ENCODE measurements at regions not wholly inside any gene's neighbourhood (a gene's known extent, or its start where the extent isn't known, plus 50 kb on each side); places are given as distances from the start of the nearest gene placed in this dataset.

GRCh38 chr17:36720131-36720530 is 118.7 kb downstream of the MRM1 start:
- no peak overlapping the region for H3K4me3 ChIP-seq (ENCODE audit: low read length)
- H3K9ac ChIP-seq (ENCODE audit: low read length) = no peak overlapping the region
- H3K9me3 ChIP-seq (ENCODE audit: control insufficient read depth, low read depth, low read length) = no peaks in the 10 kb centered on the region
- no peak overlapping the region for H3K27ac ChIP-seq (ENCODE audit: low read length)
- H3K27me3 ChIP-seq (ENCODE audit: control insufficient read depth, insufficient read depth, low read length) = no peaks in the 10 kb centered on the region
- H3K36me3 ChIP-seq (ENCODE audit: control insufficient read depth, low read depth, low read length) = no peaks in the 10 kb centered on the region
- peaks cover 13% of the 10 kb centered on the region for H3K4me1 ChIP-seq (ENCODE audit: control insufficient read depth, low read depth, low read length)

- H3K27ac ChIP-seq (ENCODE audit: low read length) = no peak overlapping the region
- H3K4me3 ChIP-seq (ENCODE audit: low read length) = peak overlapping the region; percentile 56
- H3K9me3 ChIP-seq (ENCODE audit: control insufficient read depth, low read depth, low read length) = no peaks in the 10 kb centered on the region
- H3K27me3 ChIP-seq (ENCODE audit: control insufficient read depth, insufficient read depth, low read length) = peaks cover 3% of the 10 kb centered on the region
- H3K4me1 ChIP-seq (ENCODE audit: control insufficient read depth, low read depth, low read length) = peaks cover 13% of the 10 kb centered on the region
- no peaks in the 10 kb centered on the region for H3K36me3 ChIP-seq (ENCODE audit: control insufficient read depth, low read depth, low read length)
- H3K9ac ChIP-seq (ENCODE audit: low read length) = no peak overlapping the region
Measured at GRCh38 chr17:36721560-36722120, 120.3 kb downstream of the MRM1 start.

- Histone ChIP-seq H3K9me3 (ENCODE audit: control insufficient read depth, low read depth, low read length) (no peaks in the 10 kb centered on the region), H3K4me1 (ENCODE audit: control insufficient read depth, low read depth, low read length) (peaks cover 13% of the 10 kb centered on the region), H3K27me3 (ENCODE audit: control insufficient read depth, insufficient read depth, low read length) (peaks cover 8% of the 10 kb centered on the region), H3K4me3 (ENCODE audit: low read length) (peak overlapping the region; percentile 56), H3K36me3 (ENCODE audit: control insufficient read depth, low read depth, low read length) (no peaks in the 10 kb centered on the region), H3K9ac (ENCODE audit: low read length) (no peak overlapping the region), H3K27ac (ENCODE audit: low read length) (no peak overlapping the region)
Measured at GRCh38 chr17:36722121-36722902, 120.9 kb downstream of the MRM1 start.

- H3K27me3 ChIP-seq (ENCODE audit: control insufficient read depth, insufficient read depth, low read length) = peaks cover 14% of the 10 kb centered on the region
- H3K4me3 ChIP-seq (ENCODE audit: low read length) = no peak overlapping the region
- no peaks in the 10 kb centered on the region for H3K36me3 ChIP-seq (ENCODE audit: control insufficient read depth, low read depth, low read length)
- H3K9me3 ChIP-seq (ENCODE audit: control insufficient read depth, low read depth, low read length) = no peaks in the 10 kb centered on the region
- peaks cover 19% of the 10 kb centered on the region for H3K4me1 ChIP-seq (ENCODE audit: control insufficient read depth, low read depth, low read length)
- H3K9ac ChIP-seq (ENCODE audit: low read length) = no peak overlapping the region
- H3K27ac ChIP-seq (ENCODE audit: low read length) = no peak overlapping the region
Measured at GRCh38 chr17:36722903-36723263, 121.5 kb downstream of the MRM1 start.

- peaks cover 24% of the 10 kb centered on the region for H3K4me1 ChIP-seq (ENCODE audit: control insufficient read depth, low read depth, low read length)
- no peaks in the 10 kb centered on the region for H3K36me3 ChIP-seq (ENCODE audit: control insufficient read depth, low read depth, low read length)
- H3K27ac ChIP-seq (ENCODE audit: low read length) = no peak overlapping the region
- H3K9me3 ChIP-seq (ENCODE audit: control insufficient read depth, low read depth, low read length) = no peaks in the 10 kb centered on the region
- H3K27me3 ChIP-seq (ENCODE audit: control insufficient read depth, insufficient read depth, low read length) = peaks cover 19% of the 10 kb centered on the region
- no peak overlapping the region for H3K9ac ChIP-seq (ENCODE audit: low read length)
- no peak overlapping the region for H3K4me3 ChIP-seq (ENCODE audit: low read length)
Measured at GRCh38 chr17:36723459-36724025, 122.2 kb downstream of the MRM1 start.

GRCh38 chr17:36726199-36726598 is 124.8 kb downstream of the MRM1 start:
- no peak overlapping the region for H3K9ac ChIP-seq (ENCODE audit: low read length)
- H3K27me3 ChIP-seq (ENCODE audit: control insufficient read depth, insufficient read depth, low read length) = peaks cover 36% of the 10 kb centered on the region
- peaks cover 35% of the 10 kb centered on the region for H3K4me1 ChIP-seq (ENCODE audit: control insufficient read depth, low read depth, low read length)
- no peak overlapping the region for H3K27ac ChIP-seq (ENCODE audit: low read length)
- no peaks in the 10 kb centered on the region for H3K36me3 ChIP-seq (ENCODE audit: control insufficient read depth, low read depth, low read length)
- H3K4me3 ChIP-seq (ENCODE audit: low read length) = no peak overlapping the region
- H3K9me3 ChIP-seq (ENCODE audit: control insufficient read depth, low read depth, low read length) = no peaks in the 10 kb centered on the region

- Histone ChIP-seq H3K9me3 (ENCODE audit: control insufficient read depth, low read depth, low read length) (no peaks in the 10 kb centered on the region), H3K36me3 (ENCODE audit: control insufficient read depth, low read depth, low read length) (no peaks in the 10 kb centered on the region), H3K4me1 (ENCODE audit: control insufficient read depth, low read depth, low read length) (peaks cover 36% of the 10 kb centered on the region), H3K4me3 (ENCODE audit: low read length) (no peak overlapping the region), H3K27ac (ENCODE audit: low read length) (no peak overlapping the region), H3K9ac (ENCODE audit: low read length) (no peak overlapping the region), H3K27me3 (ENCODE audit: control insufficient read depth, insufficient read depth, low read length) (peaks cover 39% of the 10 kb centered on the region)
Measured at GRCh38 chr17:36727052-36727451, 125.7 kb downstream of the MRM1 start.

- Histone ChIP-seq H3K9ac (ENCODE audit: low read length) (no peak overlapping the region), H3K36me3 (ENCODE audit: control insufficient read depth, low read depth, low read length) (no peaks in the 10 kb centered on the region), H3K27me3 (ENCODE audit: control insufficient read depth, insufficient read depth, low read length) (peaks cover 39% of the 10 kb centered on the region), H3K9me3 (ENCODE audit: control insufficient read depth, low read depth, low read length) (no peaks in the 10 kb centered on the region), H3K4me3 (ENCODE audit: low read length) (no peak overlapping the region), H3K27ac (ENCODE audit: low read length) (no peak overlapping the region), H3K4me1 (ENCODE audit: control insufficient read depth, low read depth, low read length) (peaks cover 41% of the 10 kb centered on the region)
Measured at GRCh38 chr17:36727577-36727976, 126.2 kb downstream of the MRM1 start.

- Histone ChIP-seq H3K4me3 (ENCODE audit: low read length) (no peak overlapping the region), H3K27me3 (ENCODE audit: control insufficient read depth, insufficient read depth, low read length) (peaks cover 39% of the 10 kb centered on the region), H3K36me3 (ENCODE audit: control insufficient read depth, low read depth, low read length) (no peaks in the 10 kb centered on the region), H3K27ac (ENCODE audit: low read length) (no peak overlapping the region), H3K9ac (ENCODE audit: low read length) (no peak overlapping the region), H3K9me3 (ENCODE audit: control insufficient read depth, low read depth, low read length) (no peaks in the 10 kb centered on the region), H3K4me1 (ENCODE audit: control insufficient read depth, low read depth, low read length) (peaks cover 43% of the 10 kb centered on the region)
Measured at GRCh38 chr17:36728030-36728991, 126.9 kb downstream of the MRM1 start.

- Histone ChIP-seq H3K4me1 (ENCODE audit: control insufficient read depth, low read depth, low read length) (peaks cover 40% of the 10 kb centered on the region), H3K9ac (ENCODE audit: low read length) (no peak overlapping the region), H3K27me3 (ENCODE audit: control insufficient read depth, insufficient read depth, low read length) (peaks cover 39% of the 10 kb centered on the region), H3K9me3 (ENCODE audit: control insufficient read depth, low read depth, low read length) (no peaks in the 10 kb centered on the region), H3K4me3 (ENCODE audit: low read length) (no peak overlapping the region), H3K27ac (ENCODE audit: low read length) (no peak overlapping the region), H3K36me3 (ENCODE audit: control insufficient read depth, low read depth, low read length) (no peaks in the 10 kb centered on the region)
Measured at GRCh38 chr17:36730095-36730808, 128.9 kb downstream of the MRM1 start.
